GM18520 (cell line): ENCODE measurements at regions not wholly inside any gene's neighbourhood (a gene's known extent, or its start where the extent isn't known, plus 50 kb on each side); places are given as distances from the start of the nearest gene placed in this dataset.

Experiments used
- ATAC-seq: cut with Tn5 transposase; IDR thresholded peaks from one replicate; pipeline ENCODE4 v1.9.1; 2021; ENCODE audit not compliant: unreplicated experiment

GRCh38 chr5:98458726-98459125 is 314.7 kb upstream of the RGMB start:
- ATAC-seq = no peak

GRCh38 chr5:98460536-98460935 is 312.9 kb upstream of the RGMB start:
- no peak for ATAC-seq

- ATAC-seq = no peak
Observed at GRCh38 chr5:98461485-98461884, 312.0 kb upstream of the RGMB start.

GRCh38 chr5:98463222-98463621 is 310.2 kb upstream of the RGMB start:
- no peak for ATAC-seq

GRCh38 chr5:98463676-98464075 is 309.8 kb upstream of the RGMB start:
- no peak for ATAC-seq

- ATAC-seq = no peak
Observed at GRCh38 chr5:98464737-98465330, 308.6 kb upstream of the RGMB start.

- no peak for ATAC-seq
Observed at GRCh38 chr5:98468188-98468869, 305.1 kb upstream of the RGMB start.

- no peak for ATAC-seq
Observed at GRCh38 chr5:98470747-98471146, 302.7 kb upstream of the RGMB start.

GRCh38 chr5:98471458-98471857 is 302.0 kb upstream of the RGMB start:
- ATAC-seq = no peak

GRCh38 chr5:98474216-98474615 is 299.2 kb upstream of the RGMB start:
- no peak for ATAC-seq

- no peak for ATAC-seq
Observed at GRCh38 chr5:98474782-98475181, 298.7 kb upstream of the RGMB start.

- ATAC-seq = no peak
Observed at GRCh38 chr5:98482321-98483300, 290.9 kb upstream of the RGMB start.

- no peak for ATAC-seq
Observed at GRCh38 chr5:98483301-98483685, 290.2 kb upstream of the RGMB start.

- ATAC-seq = no peak
Observed at GRCh38 chr5:98489021-98489420, 284.4 kb upstream of the RGMB start.

- no peak for ATAC-seq
Observed at GRCh38 chr5:98490348-98490747, 283.1 kb upstream of the RGMB start.

GRCh38 chr5:98492258-98492657 is 281.2 kb upstream of the RGMB start:
- ATAC-seq = no peak

- no peak for ATAC-seq
Observed at GRCh38 chr5:98497418-98497817, 276.0 kb upstream of the RGMB start.

- ATAC-seq = no peak
Observed at GRCh38 chr5:98498028-98498427, 275.4 kb upstream of the RGMB start.

- no peak for ATAC-seq
Observed at GRCh38 chr5:98499892-98500291, 273.6 kb upstream of the RGMB start.

- ATAC-seq = no peak
Observed at GRCh38 chr5:98500811-98501210, 272.7 kb upstream of the RGMB start.

GRCh38 chr5:98503616-98504015 is 269.8 kb upstream of the RGMB start:
- ATAC-seq = no peak

- ATAC-seq = no peak
Observed at GRCh38 chr5:98504505-98504904, 269.0 kb upstream of the RGMB start.
